Panc1 (cell line): ENCODE measurements at regions not wholly inside any gene's neighbourhood (a gene's known extent, or its start where the extent isn't known, plus 50 kb on each side); places are given as distances from the start of the nearest gene placed in this dataset.

ENCODE experiments used
- ATAC-seq: fragments of 200-7000 bp; cut with Tn5 transposase; 2 replicates; pipeline ENCODE4 v1.9.1; 2020; ENCODE audit warnings: mild to moderate bottlenecking, moderate library complexity
- BruUV-seq: library from RNA; stranded (reverse); fragments of 400-500 nt; replicated peaks from 2 replicates; lab custom pipeline; 2021; lab: Mats Ljungman, UMichigan
- CTCF ChIA-PET: fragments of 300-600 bp; sonication (Branson Sonifier 250); formaldehyde crosslinking; loops from one replicate; lab custom pipeline; 2022; ENCODE audit warnings: antibody characterized with exemption; lab: Charles Lee
- POLR2A ChIA-PET: fragments of 300-600 bp; sonication (Branson Sonifier 250); formaldehyde crosslinking; loops from one replicate; lab custom pipeline; 2022; ENCODE audit warnings: antibody characterized with exemption; lab: Charles Lee
- DNase-seq: peaks from one replicate; pipeline ENCODE4 v3.0.0-alpha.2; 2010; ENCODE audit warnings: low read depth, low spot score
- H3K27ac ChIP-seq: 2 replicates; pipeline ENCODE4 v1.5.1; 2011; ENCODE audit warnings: mild to moderate bottlenecking, low read length, inconsistent platforms
- H3K27me3 ChIP-seq: fragments of 200-500 bp; sonication (Bioruptor generic); 2 replicates; pipeline ENCODE4 v1.6.0; 2014; ENCODE audit warnings: low read length, inconsistent platforms; ENCODE audit not compliant: control insufficient read depth, insufficient read depth
- H3K36me3 ChIP-seq: fragments of 200-500 bp; sonication (Bioruptor generic); 2 replicates; pipeline ENCODE4 v1.5.1; 2014; ENCODE audit warnings: inconsistent platforms, mild to moderate bottlenecking, low read length, moderate library complexity; ENCODE audit not compliant: control insufficient read depth, insufficient read depth
- H3K4me1 ChIP-seq: 2 replicates; pipeline ENCODE4 v1.5.1; 2011; ENCODE audit warnings: inconsistent platforms, mild to moderate bottlenecking, low read length, moderate library complexity; ENCODE audit not compliant: control insufficient read depth, insufficient read depth
- H3K4me3 ChIP-seq, 2 experiments: 2 replicates each; pipeline ENCODE4 v1.5.1; 2011 to 2012; ENCODE audit warnings: low read depth in 2 of 2, low read length in 2 of 2, mild to moderate bottlenecking in 2 of 2, inconsistent platforms in 1 of 2, moderate library complexity in 1 of 2
- H3K9me3 ChIP-seq: fragments of 200-500 bp; sonication (Bioruptor generic); 2 replicates; pipeline ENCODE4 v1.5.1; 2014; ENCODE audit warnings: low read depth, mild to moderate bottlenecking, inconsistent platforms, low read length, moderate library complexity; ENCODE audit not compliant: control insufficient read depth, insufficient read depth
- POLR2AphosphoS5 ChIP-seq: IDR thresholded peaks from 2 replicates; pipeline ENCODE4 v1.6.1; 2012; ENCODE audit warnings: mild to moderate bottlenecking, low read depth, low read length, moderate library complexity
- SIN3A ChIP-seq: IDR thresholded peaks from 2 replicates; pipeline ENCODE4 v1.6.1; 2012; ENCODE audit warnings: low read depth, mild to moderate bottlenecking, low read length, moderate library complexity, borderline replicate concordance; ENCODE audit not compliant: insufficient read depth
- TCF7L2 ChIP-seq: IDR thresholded peaks from 2 replicates; pipeline ENCODE4 v1.6.1; 2011; ENCODE audit warnings: mild to moderate bottlenecking, low read depth, low read length, inconsistent platforms
- in situ Hi-C: cut with HindIII; loops from 2 replicates; pipeline ENCODE4 v1.10.0; 2016; ENCODE audit warnings: low sequenced_read_pairs, low pct_unique_long_range_greater_than_20kb
- intact Hi-C: fragments of 100-400 bp; cut with micrococcal nuclease; formaldehyde crosslinking; loops from one replicate; pipeline ENCODE4 v1.10.0; 2022; ENCODE audit not compliant: unreplicated experiment
- TF ChIP-seq, protein P1 (sequence below), 2 experiments: IDR thresholded peaks; 2 replicates each; pipeline ENCODE4 v1.6.1; 2011 to 2012; ENCODE audit warnings: low read depth in 2 of 2, control low read depth in 1 of 2, low read length in 1 of 2, mild to moderate bottlenecking in 1 of 2, moderate library complexity in 1 of 2; ENCODE audit not compliant: insufficient read depth in 1 of 2
- TF ChIP-seq, protein P2 (sequence below): fragments of 450-650 bp; IDR thresholded peaks from 2 replicates; pipeline ENCODE4 v1.5.1; 2017; ENCODE audit warnings: mild to moderate bottlenecking

DNA sequence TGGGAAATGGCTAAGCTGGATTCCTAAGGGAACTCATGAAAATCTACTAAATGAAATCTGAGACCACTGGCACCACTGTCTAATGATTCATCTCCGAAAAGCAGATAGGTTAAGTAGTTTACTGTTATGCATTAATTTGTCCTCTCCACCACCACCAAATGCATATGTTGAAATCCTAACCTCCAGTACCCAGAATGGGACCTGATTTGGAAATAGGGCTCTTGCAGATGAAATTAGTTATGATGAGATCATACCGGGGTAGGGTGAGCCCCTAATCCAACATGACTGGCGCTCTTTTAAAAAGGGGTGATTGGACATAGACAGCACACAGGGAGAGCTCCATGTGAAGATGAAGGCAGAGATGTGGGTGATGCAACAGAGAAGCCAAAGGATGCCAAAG, 124.9 kb upstream of the GUCY1A1 start:
- BruUV-seq = no TSS peak
- no peak for ATAC-seq
- H3K36me3 ChIP-seq = no peaks in the 10 kb centered on the region
- in situ Hi-C loops = no loop called here
- H3K27me3 ChIP-seq = no peaks in the 10 kb centered on the region
- H3K27ac ChIP-seq = no peak overlapping the region
- no peak overlapping the region for H3K4me3 ChIP-seq
- no peaks in the 10 kb centered on the region for H3K4me1 ChIP-seq
- intact Hi-C loops = no loop called here
- TF ChIP-seq TCF7L2 = no peak
- TF ChIP-seq SIN3A = no peak
- no peak for TF ChIP-seq POLR2AphosphoS5
- TF ChIP-seq, protein P1, sequence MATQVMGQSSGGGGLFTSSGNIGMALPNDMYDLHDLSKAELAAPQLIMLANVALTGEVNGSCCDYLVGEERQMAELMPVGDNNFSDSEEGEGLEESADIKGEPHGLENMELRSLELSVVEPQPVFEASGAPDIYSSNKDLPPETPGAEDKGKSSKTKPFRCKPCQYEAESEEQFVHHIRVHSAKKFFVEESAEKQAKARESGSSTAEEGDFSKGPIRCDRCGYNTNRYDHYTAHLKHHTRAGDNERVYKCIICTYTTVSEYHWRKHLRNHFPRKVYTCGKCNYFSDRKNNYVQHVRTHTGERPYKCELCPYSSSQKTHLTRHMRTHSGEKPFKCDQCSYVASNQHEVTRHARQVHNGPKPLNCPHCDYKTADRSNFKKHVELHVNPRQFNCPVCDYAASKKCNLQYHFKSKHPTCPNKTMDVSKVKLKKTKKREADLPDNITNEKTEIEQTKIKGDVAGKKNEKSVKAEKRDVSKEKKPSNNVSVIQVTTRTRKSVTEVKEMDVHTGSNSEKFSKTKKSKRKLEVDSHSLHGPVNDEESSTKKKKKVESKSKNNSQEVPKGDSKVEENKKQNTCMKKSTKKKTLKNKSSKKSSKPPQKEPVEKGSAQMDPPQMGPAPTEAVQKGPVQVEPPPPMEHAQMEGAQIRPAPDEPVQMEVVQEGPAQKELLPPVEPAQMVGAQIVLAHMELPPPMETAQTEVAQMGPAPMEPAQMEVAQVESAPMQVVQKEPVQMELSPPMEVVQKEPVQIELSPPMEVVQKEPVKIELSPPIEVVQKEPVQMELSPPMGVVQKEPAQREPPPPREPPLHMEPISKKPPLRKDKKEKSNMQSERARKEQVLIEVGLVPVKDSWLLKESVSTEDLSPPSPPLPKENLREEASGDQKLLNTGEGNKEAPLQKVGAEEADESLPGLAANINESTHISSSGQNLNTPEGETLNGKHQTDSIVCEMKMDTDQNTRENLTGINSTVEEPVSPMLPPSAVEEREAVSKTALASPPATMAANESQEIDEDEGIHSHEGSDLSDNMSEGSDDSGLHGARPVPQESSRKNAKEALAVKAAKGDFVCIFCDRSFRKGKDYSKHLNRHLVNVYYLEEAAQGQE (IDR thresholded peaks at IDR 0.05; ENCODE audit: insufficient read depth in 1 of 2, low read depth in 2 of 2, low read length in 1 of 2) = no peak
- TF ChIP-seq, protein P2, sequence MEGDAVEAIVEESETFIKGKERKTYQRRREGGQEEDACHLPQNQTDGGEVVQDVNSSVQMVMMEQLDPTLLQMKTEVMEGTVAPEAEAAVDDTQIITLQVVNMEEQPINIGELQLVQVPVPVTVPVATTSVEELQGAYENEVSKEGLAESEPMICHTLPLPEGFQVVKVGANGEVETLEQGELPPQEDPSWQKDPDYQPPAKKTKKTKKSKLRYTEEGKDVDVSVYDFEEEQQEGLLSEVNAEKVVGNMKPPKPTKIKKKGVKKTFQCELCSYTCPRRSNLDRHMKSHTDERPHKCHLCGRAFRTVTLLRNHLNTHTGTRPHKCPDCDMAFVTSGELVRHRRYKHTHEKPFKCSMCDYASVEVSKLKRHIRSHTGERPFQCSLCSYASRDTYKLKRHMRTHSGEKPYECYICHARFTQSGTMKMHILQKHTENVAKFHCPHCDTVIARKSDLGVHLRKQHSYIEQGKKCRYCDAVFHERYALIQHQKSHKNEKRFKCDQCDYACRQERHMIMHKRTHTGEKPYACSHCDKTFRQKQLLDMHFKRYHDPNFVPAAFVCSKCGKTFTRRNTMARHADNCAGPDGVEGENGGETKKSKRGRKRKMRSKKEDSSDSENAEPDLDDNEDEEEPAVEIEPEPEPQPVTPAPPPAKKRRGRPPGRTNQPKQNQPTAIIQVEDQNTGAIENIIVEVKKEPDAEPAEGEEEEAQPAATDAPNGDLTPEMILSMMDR = no peak
- no peaks in the 10 kb centered on the region for H3K9me3 ChIP-seq
- no peak for DNase-seq
- POLR2A ChIA-PET = no interaction called here
- CTCF ChIA-PET = interaction anchor here (0.5 kb wide), 1 partner anchor 245 kb away, joined by 12 read pairs; no protein-coding TSS in a partner anchor

DNA sequence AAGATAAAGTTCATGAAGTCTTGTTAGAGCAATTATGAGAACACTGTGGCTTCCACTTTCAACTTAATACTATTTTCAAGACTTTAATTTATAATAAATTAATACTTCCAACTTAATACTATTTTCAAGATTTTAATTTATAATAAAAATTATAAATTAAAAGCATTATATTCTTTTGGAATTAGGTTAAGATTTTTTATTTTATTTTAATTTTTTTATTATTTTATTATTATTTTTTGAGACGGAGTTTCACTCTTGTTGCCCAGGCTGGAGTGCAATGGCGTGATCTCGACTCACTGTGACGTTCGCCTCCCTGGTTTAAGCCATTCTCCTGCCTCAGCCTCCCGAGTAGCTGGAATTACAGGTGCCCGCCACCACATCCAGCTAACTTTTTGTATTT, 126.0 kb upstream of the GUCY1A1 start:
- no peak for ATAC-seq
- POLR2A ChIA-PET = no interaction called here
- no peak overlapping the region for H3K27ac ChIP-seq
- DNase-seq = no peak
- BruUV-seq = no TSS peak
- no peaks in the 10 kb centered on the region for H3K9me3 ChIP-seq
- TF ChIP-seq, protein P1 (IDR thresholded peaks at IDR 0.05; ENCODE audit: insufficient read depth in 1 of 2, low read depth in 2 of 2, low read length in 1 of 2) = no peak
- H3K36me3 ChIP-seq = no peaks in the 10 kb centered on the region
- intact Hi-C loops = no loop called here
- in situ Hi-C loops = no loop called here
- CTCF ChIA-PET = no interaction called here
- no peaks in the 10 kb centered on the region for H3K27me3 ChIP-seq
- no peaks in the 10 kb centered on the region for H3K4me1 ChIP-seq
- no peak overlapping the region for H3K4me3 ChIP-seq
